Fibroblast of pulmonary artery (primary cell): ENCODE measurements at regions not wholly inside any gene's neighbourhood (a gene's known extent, or its start where the extent isn't known, plus 50 kb on each side); places are given as distances from the start of the nearest gene placed in this dataset.

ENCODE experiments used
- DNase-seq: peaks from one replicate; pipeline ENCODE4 v3.0.0-alpha.2; 2010; ENCODE audit warnings: low read depth
- H3K4me3 ChIP-seq: replicated peaks from 2 replicates; pipeline ENCODE4 v1.5.1; 2011; ENCODE audit warnings: low read depth, mild to moderate bottlenecking, control low read depth, low read length, moderate library complexity
- CTCF ChIP-seq: IDR thresholded peaks from 2 replicates; pipeline ENCODE4 v1.5.1; 2011; ENCODE audit warnings: mild to moderate bottlenecking, control low read depth, low read length, inconsistent platforms; ENCODE audit errors: missing control alignments

DNA sequence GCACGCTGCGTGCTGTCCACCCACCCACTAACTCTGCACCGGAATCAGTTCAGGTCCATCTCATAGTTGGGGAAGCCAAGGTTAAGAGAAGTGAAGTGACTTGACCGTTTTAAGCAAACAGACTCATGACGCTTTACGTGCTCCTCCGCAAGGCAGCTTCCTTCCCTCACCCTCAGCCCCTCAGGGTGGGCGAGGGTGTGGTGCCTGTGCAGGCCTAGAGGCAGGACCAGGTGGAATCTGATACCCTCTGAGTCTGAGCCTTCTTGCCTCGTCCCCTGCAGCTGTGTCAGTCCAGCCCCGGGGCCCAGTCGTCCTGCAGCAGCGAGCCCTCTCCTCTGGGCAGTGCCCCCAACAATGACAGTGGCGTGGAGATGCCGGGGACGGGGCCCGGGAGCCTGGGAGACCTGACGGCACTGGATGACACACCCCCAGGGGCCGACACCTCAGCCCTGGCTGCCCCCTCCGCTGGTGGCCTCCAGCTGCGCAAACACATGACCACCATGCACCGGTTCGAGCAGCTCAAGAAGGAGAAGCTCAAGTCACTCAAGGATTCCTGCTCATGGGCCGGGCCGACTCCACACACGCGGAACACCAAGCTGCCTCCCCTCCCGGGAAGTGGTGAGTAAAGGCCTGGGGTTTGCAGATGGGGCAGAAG, 250.5 kb downstream of the GLI2 start:
- DNase-seq, result no peak
- no peak overlapping the region for H3K4me3 ChIP-seq
- TF ChIP-seq CTCF, result no peak

- no peak for TF ChIP-seq CTCF
- DNase-seq, result no peak
- no peak overlapping the region for H3K4me3 ChIP-seq
Measured at GRCh38 chr2:120986898-120987650, 251.4 kb downstream of the GLI2 start.

- H3K4me3 ChIP-seq, result no peak overlapping the region
- DNase-seq, result no peak
Measured at GRCh38 chr2:120988051-120988699, 252.5 kb downstream of the GLI2 start.

DNA sequence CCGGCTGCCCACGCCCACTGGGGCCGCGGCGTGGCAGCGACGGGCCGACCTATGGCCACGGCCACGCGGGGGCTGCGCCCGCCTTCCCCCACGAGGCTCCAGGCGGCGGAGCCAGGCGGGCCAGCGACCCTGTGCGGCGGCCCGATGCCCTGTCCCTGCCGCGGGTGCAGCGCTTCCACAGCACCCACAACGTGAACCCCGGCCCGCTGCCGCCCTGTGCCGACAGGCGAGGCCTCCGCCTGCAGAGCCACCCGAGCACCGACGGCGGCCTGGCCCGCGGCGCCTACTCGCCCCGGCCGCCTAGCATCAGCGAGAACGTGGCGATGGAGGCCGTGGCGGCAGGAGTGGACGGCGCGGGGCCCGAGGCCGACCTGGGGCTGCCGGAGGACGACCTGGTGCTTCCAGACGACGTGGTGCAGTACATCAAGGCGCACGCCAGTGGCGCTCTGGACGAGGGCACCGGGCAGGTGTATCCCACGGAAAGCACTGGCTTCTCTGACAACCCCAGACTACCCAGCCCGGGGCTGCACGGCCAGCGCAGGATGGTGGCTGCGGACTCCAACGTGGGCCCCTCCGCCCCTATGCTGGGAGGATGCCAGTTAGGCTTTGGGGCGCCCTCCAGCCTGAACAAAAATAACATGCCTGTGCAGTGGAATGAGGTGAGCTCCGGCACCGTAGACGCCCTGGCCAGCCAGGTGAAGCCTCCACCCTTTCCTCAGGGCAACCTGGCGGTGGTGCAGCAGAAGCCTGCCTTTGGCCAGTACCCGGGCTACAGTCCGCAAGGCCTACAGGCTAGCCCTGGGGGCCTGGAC, 253.2 kb downstream of the GLI2 start:
- no peak overlapping the region for H3K4me3 ChIP-seq
- TF ChIP-seq CTCF, result no peak
- no peak for DNase-seq

More at GRCh38 chr2:120988051-120988699, 252.5 kb downstream of the GLI2 start:
- TF ChIP-seq CTCF, result no peak

DNA sequence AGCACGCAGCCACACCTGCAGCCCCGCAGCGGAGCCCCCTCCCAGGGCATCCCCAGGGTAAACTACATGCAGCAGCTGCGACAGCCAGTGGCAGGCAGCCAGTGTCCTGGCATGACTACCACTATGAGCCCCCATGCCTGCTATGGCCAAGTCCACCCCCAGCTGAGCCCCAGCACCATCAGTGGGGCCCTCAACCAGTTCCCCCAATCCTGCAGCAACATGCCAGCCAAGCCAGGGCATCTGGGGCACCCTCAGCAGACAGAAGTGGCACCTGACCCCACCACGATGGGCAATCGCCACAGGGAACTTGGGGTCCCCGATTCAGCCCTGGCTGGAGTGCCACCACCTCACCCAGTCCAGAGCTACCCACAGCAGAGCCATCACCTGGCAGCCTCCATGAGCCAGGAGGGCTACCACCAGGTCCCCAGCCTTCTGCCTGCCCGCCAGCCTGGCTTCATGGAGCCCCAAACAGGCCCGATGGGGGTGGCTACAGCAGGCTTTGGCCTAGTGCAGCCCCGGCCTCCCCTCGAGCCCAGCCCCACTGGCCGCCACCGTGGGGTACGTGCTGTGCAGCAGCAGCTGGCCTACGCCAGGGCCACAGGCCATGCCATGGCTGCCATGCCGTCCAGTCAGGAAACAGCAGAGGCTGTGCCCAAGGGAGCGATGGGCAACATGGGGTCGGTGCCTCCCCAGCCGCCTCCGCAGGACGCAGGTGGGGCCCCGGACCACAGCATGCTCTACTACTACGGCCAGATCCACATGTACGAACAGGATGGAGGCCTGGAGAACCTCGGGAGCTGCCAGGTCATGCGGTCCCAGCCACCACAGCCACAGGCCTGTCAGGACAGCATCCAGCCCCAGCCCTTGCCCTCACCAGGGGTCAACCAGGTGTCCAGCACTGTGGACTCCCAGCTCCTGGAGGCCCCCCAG, 254.1 kb downstream of the GLI2 start:
- DNase-seq, result no peak
- no peak for TF ChIP-seq CTCF
- no peak overlapping the region for H3K4me3 ChIP-seq

GRCh38 chr2:120990451-120990871, 254.8 kb downstream of the GLI2 start:
- H3K4me3 ChIP-seq, result no peak overlapping the region
- DNase-seq, result peak; percentile 17
- no peak for TF ChIP-seq CTCF
